ENCODE measurements at regions not wholly inside any gene's neighbourhood (a gene's known extent, or its start where the extent isn't known, plus 50 kb on each side); places are given as distances from the start of the nearest gene placed in this dataset.

DNA sequence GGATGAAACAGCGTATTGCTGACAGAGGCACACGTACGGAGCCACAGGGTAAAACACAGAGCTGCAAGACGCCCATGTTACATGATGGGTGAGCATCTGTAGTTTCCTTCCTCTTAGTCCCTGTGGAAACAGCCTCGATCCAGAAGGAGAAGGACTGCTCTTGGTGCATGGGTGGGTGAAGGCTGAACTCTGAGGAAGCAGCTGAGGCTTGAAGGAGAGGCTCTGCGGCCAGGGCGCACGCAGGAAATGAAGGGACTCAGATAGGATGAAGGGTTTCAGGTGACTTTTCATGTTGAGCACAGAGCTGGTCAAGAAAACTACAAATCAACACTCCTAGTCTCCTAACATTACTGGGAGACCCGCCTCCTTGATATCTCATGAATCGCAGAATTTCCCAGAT is 65.7 kb upstream of the ADA2 start:
- H3K18ac ChIP-seq (ENCODE audit: insufficient read length, low read depth, low read length): no peak overlapping the region
- no peak overlapping the region for H2BK5ac ChIP-seq (ENCODE audit: insufficient read length, low read length)
- no peak overlapping the region for H3K56ac ChIP-seq (ENCODE audit: insufficient read length, low read depth, low read length)
- no peak overlapping the region for H2BK12ac ChIP-seq (ENCODE audit: insufficient read length, low read depth, low read length)
- WGBS (ENCODE audit: extremely low coverage, insufficient read length, low lambda C conversion rate): no CpG with 5 or more reads among the region's 10 CpGs
- no peak for TF ChIP-seq CTCF (conservative IDR thresholded peaks at IDR 0.05)
- H2AK5ac ChIP-seq (ENCODE audit: insufficient read length, low read length): no peak overlapping the region
- H3K4me3 Mint-ChIP-seq: no peak overlapping the region
- H3K4me1 Mint-ChIP-seq: peaks cover 7 to 27% of the 10 kb centered on the region in 2 experiments
- H3K9me3 Mint-ChIP-seq: no peaks in the 10 kb centered on the region
- no peak overlapping the region for H2BK120ac ChIP-seq (ENCODE audit: low read depth, low read length, poor library complexity, severe bottlenecking)
- H3K79me1 ChIP-seq (ENCODE audit: insufficient read depth, low read depth, low read length, poor library complexity, severe bottlenecking): no peaks in the 10 kb centered on the region
- H3K23me2 ChIP-seq (ENCODE audit: insufficient read length, low read depth, low read length, poor library complexity, severe bottlenecking): no peaks in the 10 kb centered on the region
- H2BK20ac ChIP-seq (ENCODE audit: low read depth, low read length, poor library complexity, severe bottlenecking): no peak overlapping the region
- H4K8ac ChIP-seq (replicated peaks; ENCODE audit: insufficient read length, low read depth, low read length): no peak overlapping the region
- no peaks in the 10 kb centered on the region; the same call in 1 of the 2 replicates for H3K27me3 ChIP-seq (ENCODE audit: insufficient read depth, low read length)
- no peak overlapping the region for H3T11ph ChIP-seq (ENCODE audit: low read length)
- 0 out of 2 replicates have a peak, but pooled peaks cover 2% of the 10 kb centered on the region for H3K79me2 ChIP-seq (ENCODE audit: insufficient read depth, low read length)
- H2BK15ac ChIP-seq (ENCODE audit: low read depth, low read length): no peak overlapping the region
- no peak overlapping the region for H4K91ac ChIP-seq (ENCODE audit: insufficient read length, low read depth, low read length)
- no peak overlapping the region for H3K23ac ChIP-seq (ENCODE audit: insufficient read length, low read depth, low read length)
- no peak overlapping the region for H3K27ac ChIP-seq (ENCODE audit: insufficient read length, low read depth, low read length)
- H4K20me1 ChIP-seq (ENCODE audit: control insufficient read depth, insufficient read depth, insufficient read length): no peaks in the 10 kb centered on the region
- H2AFZ ChIP-seq (ENCODE audit: low read length): no peak overlapping the region
- H3K4me2 ChIP-seq (ENCODE audit: insufficient read depth, insufficient read length, low read length): no peak overlapping the region
- no peaks in the 10 kb centered on the region for H3K9me3 ChIP-seq (ENCODE audit: control insufficient read depth, low read depth, low read length)
- H3K27me3 Mint-ChIP-seq (ENCODE audit: low read depth): peaks cover 2% of the 10 kb centered on the region; the same call in 1 of the 2 replicates
- H3K9ac ChIP-seq (ENCODE audit: extremely low read depth, insufficient read length, low read length): no peak overlapping the region
- no peak overlapping the region for H3K4ac ChIP-seq (ENCODE audit: low read depth, low read length)
- no peak overlapping the region for H3K14ac ChIP-seq (ENCODE audit: insufficient read depth, low read length)
- H3K4me1 ChIP-seq (ENCODE audit: insufficient read depth, low read length): no peaks in the 10 kb centered on the region; the same call in 1 of the 2 replicates
- H3K27ac Mint-ChIP-seq: 0 out of 7 replicates have a peak overlapping the region, but pooled peaks of 1 of the 3 experiments have one; percentile 25
- H3K36me3 Mint-ChIP-seq (ENCODE audit: insufficient read depth in 1 of 3, low read depth in 3 of 3): no peaks in the 10 kb centered on the region
- no peak overlapping the region for H4K5ac ChIP-seq (ENCODE audit: insufficient read length, low read depth, low read length)
- no peak for DNase-seq
